Large intestine (tissue), 3 donors: ENCODE measurements at regions not wholly inside any gene's neighbourhood (a gene's known extent, or its start where the extent isn't known, plus 50 kb on each side); places are given as distances from the start of the nearest gene placed in this dataset.

Experiments used
- DNase-seq, 2 donors: peaks; one replicate each; pipeline versions ENCODE4 v3.0.0 to v3.0.0-alpha.2; 2013
- H3K27ac ChIP-seq: one replicate; pipeline ENCODE4 v1.5.1; 2013; ENCODE audit warnings: low read length
- H3K27me3 ChIP-seq: 2 replicates; pipeline ENCODE4 v1.6.1; 2013; ENCODE audit warnings: low read length; ENCODE audit not compliant: control insufficient read depth, insufficient read depth
- H3K36me3 ChIP-seq: 2 replicates; pipeline ENCODE4 v1.6.1; 2013; ENCODE audit warnings: low read length; ENCODE audit not compliant: control insufficient read depth, insufficient read depth
- H3K4me1 ChIP-seq: one replicate; pipeline ENCODE4 v1.6.1; 2013; ENCODE audit warnings: low read length; ENCODE audit not compliant: control insufficient read depth, insufficient read depth
- H3K4me3 ChIP-seq: one replicate; pipeline ENCODE4 v1.5.1; 2013; ENCODE audit warnings: low read length
- H3K9me3 ChIP-seq: one replicate; pipeline ENCODE4 v1.6.1; 2013; ENCODE audit warnings: mild to moderate bottlenecking, low read depth, low read length, moderate library complexity; ENCODE audit not compliant: control insufficient read depth
- WGBS: methylation state at CpG from one replicate; pipeline ENCODE4 v1.1.5; 2013; ENCODE audit warnings: low lambda C conversion rate; ENCODE audit not compliant: insufficient coverage; 5-methylcytosine and 5-hydroxymethylcytosine counted together

DNA sequence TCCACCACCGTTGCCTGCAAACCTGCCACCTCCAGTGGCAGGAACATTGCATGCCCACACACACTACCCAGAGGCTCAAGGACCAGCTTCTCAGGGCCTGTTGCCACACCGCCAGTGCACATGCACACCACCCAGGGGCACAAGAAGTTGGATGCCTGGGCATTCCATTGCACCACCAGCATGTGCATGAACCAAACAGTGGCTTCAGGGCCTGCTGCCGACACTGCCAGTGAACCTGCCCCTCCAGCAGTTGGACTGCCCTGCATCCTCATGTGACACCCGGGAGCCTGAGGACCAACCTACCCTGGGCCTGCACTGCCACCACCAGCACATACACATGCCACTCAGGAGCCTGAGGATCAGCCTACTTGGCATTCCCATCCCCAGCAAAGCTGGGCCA, 303.7 kb downstream of the KCNJ2 start:
- Histone ChIP-seq H3K4me3 (no peak overlapping the region), H3K9me3 (no peaks in the 10 kb centered on the region), H3K36me3 (no peaks in the 10 kb centered on the region), H3K27ac (no peak overlapping the region), H3K27me3 (no peaks in the 10 kb centered on the region), H3K4me1 (no peaks in the 10 kb centered on the region)
- DNase-seq = no peak
- WGBS = no CpG with 5 or more reads among the region's 4 CpGs

DNA sequence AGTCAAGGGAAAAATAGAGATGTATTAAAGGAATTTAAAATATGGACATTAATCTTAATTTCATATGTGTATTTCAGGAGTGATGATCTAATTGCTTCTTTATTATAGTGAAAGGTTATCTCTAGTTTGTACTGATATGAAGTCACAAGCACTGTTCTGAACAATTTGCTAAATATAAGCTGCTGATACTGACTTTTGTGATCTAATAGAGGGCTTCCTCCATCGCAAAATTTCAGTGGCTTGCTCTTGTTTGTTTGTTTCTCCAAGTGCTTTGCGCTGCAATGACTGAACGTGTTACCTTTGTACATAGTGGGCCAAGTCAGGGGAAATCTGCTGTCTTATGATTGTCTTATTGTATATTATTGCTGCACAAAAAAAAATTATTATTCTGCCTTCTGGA, 307.0 kb downstream of the KCNJ2 start:
- H3K4me3 ChIP-seq = no peak overlapping the region
- no peak for DNase-seq
- H3K36me3 ChIP-seq = no peaks in the 10 kb centered on the region
- H3K27ac ChIP-seq = no peak overlapping the region
- no peaks in the 10 kb centered on the region for H3K27me3 ChIP-seq
- no peaks in the 10 kb centered on the region for H3K9me3 ChIP-seq
- no CpG with 5 or more reads among the region's 3 CpGs for WGBS
- no peaks in the 10 kb centered on the region for H3K4me1 ChIP-seq

DNA sequence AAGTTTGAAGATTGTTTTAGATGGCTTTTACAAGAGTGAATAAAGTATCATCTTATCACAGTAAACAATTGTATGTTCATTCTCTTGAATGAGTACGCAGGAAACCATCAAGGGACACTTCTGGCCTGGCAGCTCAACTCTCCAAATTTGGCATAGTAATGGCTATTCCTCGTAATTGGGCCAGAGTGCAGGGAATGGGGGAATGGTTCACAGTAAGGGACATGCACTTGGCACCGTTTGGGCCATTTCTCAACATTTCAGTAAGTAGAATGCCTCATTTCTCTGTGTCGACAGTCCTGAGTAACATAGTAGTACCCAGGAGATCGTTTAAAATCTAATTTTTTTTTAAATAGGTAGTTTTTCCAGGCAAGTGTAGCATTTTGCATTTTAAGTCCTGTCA, 309.6 kb downstream of the KCNJ2 start:
- Histone ChIP-seq H3K27me3 (no peaks in the 10 kb centered on the region), H3K27ac (no peak overlapping the region), H3K9me3 (peaks cover 3% of the 10 kb centered on the region), H3K4me1 (no peaks in the 10 kb centered on the region), H3K4me3 (no peak overlapping the region), H3K36me3 (no peaks in the 10 kb centered on the region)
- no peak for DNase-seq
- WGBS = 93% methylated on average over 3 of the region's 5 CpGs

DNA sequence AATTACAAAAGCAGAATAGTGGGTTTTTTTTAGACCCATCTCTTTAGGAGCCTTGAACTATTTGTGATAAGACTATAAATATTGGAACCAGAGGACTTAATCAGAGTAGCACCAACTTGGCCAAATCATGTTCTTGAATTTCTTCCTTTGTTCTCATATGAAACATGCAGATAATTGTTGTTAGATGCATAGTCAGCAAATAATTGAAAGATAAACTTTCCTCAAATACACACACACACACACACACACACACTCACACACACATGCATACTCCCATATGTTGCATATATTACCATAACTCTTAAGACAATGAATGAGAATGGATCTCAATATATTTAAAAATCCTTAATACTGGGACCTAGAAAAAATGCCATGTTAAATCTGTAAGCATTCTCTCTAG, 310.4 kb downstream of the KCNJ2 start:
- H3K27ac ChIP-seq = no peak overlapping the region
- no peaks in the 10 kb centered on the region for H3K4me1 ChIP-seq
- H3K4me3 ChIP-seq = no peak overlapping the region
- H3K36me3 ChIP-seq = no peaks in the 10 kb centered on the region
- H3K9me3 ChIP-seq = peaks cover 5% of the 10 kb centered on the region
- no peaks in the 10 kb centered on the region for H3K27me3 ChIP-seq
- DNase-seq = no peak

DNA sequence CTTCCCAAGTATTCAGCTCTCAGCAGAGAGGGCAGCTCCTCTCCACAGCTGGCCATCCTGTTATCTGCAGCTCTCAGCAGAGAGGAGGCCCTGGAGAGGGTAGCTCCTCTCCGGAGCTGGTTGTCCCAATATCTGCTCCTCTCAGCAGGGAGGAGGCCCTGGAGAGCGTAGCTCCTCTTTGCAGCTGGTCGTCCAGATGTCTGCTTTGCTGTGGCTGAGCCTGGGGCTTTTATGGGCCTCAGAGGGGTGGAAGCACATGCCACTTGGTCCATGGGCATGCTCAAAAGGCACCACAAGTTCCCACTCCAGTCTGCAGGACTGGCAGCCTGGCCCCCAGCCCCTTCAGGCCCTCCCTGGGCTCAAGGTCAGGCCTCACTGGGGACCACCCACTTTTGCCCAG, 314.3 kb downstream of the KCNJ2 start:
- Histone ChIP-seq H3K4me1 (no peaks in the 10 kb centered on the region), H3K27ac (no peak overlapping the region), H3K9me3 (peaks cover 5% of the 10 kb centered on the region), H3K4me3 (no peak overlapping the region), H3K36me3 (no peaks in the 10 kb centered on the region), H3K27me3 (no peaks in the 10 kb centered on the region)
- no CpG with 5 or more reads among the region's 3 CpGs for WGBS
- no peak for DNase-seq

DNA sequence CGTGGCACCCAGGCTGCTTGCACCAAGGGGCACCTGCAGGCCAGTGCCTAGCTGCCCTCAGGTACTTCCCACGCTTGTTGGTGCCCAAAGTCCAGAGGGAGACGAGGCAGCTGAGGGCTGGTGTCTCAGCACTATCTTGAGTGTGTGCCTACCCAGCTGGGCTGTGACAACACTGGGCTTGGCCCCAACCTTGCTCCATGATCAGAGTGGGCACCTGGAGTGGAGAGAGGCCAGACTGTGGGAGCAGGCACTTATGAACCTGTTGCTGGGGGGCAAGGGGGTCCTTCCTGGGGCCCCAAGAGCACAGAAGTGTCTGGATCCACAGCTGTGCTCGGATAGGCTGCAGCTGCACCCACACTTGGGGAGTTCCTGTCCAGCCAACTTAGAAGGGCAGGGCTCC, 314.7 kb downstream of the KCNJ2 start:
- Histone ChIP-seq H3K36me3 (no peaks in the 10 kb centered on the region), H3K4me3 (no peak overlapping the region), H3K4me1 (no peaks in the 10 kb centered on the region), H3K27ac (no peak overlapping the region), H3K9me3 (peaks cover 5% of the 10 kb centered on the region), H3K27me3 (no peaks in the 10 kb centered on the region)
- WGBS = no CpG with 5 or more reads among the region's 4 CpGs
- no peak for DNase-seq

DNA sequence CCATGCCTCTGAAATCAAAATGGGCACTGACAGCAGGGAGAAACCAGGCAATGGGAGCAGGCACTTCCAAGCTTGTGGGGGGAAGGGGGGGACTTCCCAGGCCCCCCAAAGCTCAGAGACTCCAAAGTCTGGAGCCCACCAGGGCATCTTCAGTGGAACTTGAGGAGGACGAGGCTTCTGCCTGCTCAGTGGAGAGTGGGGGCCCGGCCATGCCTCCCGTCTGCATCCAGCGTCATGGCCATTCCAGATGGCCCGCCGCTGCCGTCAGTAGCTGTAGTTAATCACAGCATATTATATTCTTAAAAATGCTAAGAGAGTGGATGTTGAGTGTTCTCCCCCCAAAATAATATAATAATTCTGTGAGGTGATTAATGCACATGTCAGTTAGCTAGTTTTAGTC, 315.2 kb downstream of the KCNJ2 start:
- no CpG with 5 or more reads among the region's 7 CpGs for WGBS
- no peaks in the 10 kb centered on the region for H3K4me1 ChIP-seq
- H3K27me3 ChIP-seq = no peaks in the 10 kb centered on the region
- DNase-seq = no peak
- peaks cover 5% of the 10 kb centered on the region for H3K9me3 ChIP-seq
- no peak overlapping the region for H3K27ac ChIP-seq
- H3K36me3 ChIP-seq = no peaks in the 10 kb centered on the region
- no peak overlapping the region for H3K4me3 ChIP-seq

DNA sequence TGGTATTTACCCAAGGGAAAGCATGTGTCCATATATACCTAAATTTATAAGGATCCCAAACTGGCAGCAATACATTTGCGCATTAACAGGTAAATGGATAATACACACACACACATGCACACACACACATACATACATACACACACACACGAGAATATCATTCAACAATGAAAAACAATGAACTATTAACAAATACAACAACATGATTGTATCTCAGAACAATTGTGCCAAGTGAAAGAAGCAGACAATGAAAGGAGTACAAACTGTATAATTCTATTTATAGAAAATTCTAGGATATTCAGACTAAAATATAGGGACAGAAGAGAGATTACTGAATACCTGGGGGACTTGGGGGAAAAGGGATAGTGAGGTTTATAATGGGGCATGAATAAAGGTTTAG, 323.0 kb downstream of the KCNJ2 start:
- no peaks in the 10 kb centered on the region for H3K9me3 ChIP-seq
- no CpG with 5 or more reads among the region's 2 CpGs for WGBS
- H3K4me1 ChIP-seq = no peaks in the 10 kb centered on the region
- no peak overlapping the region for H3K27ac ChIP-seq
- no peaks in the 10 kb centered on the region for H3K27me3 ChIP-seq
- no peaks in the 10 kb centered on the region for H3K36me3 ChIP-seq
- DNase-seq = no peak
- no peak overlapping the region for H3K4me3 ChIP-seq

DNA sequence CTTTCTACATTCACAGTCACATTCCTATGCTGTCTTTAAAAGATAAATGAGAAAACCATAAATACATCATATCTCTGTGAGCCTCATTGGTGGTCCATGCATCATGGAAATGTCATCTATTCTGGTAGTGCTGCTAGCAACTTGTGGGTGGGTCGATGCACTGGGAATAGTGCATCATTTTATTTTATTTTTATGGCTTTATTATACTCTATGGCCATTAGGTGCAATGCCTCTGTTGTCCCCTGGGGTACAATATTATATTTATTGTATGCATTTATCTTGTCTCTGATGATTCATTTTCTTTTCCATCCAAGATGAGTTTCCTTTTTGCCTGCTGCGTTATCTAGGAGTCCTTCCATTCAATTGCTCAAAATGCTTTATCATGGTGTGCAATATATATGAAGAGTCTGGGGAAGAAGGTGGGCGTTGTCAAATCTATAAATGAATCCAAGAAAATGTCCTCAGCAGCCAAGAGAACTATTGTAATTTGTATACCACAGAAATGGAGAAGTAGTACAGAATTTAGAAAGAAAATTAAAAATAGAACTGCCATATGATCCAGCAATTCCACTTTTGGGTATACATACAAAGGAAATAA, 324.0 kb downstream of the KCNJ2 start:
- WGBS = 100% methylated on average over 2 of the region's 3 CpGs
- H3K4me1 ChIP-seq = no peaks in the 10 kb centered on the region
- no peaks in the 10 kb centered on the region for H3K27me3 ChIP-seq
- no peak for DNase-seq
- H3K36me3 ChIP-seq = no peaks in the 10 kb centered on the region
- no peaks in the 10 kb centered on the region for H3K9me3 ChIP-seq
- no peak overlapping the region for H3K27ac ChIP-seq
- H3K4me3 ChIP-seq = no peak overlapping the region

DNA sequence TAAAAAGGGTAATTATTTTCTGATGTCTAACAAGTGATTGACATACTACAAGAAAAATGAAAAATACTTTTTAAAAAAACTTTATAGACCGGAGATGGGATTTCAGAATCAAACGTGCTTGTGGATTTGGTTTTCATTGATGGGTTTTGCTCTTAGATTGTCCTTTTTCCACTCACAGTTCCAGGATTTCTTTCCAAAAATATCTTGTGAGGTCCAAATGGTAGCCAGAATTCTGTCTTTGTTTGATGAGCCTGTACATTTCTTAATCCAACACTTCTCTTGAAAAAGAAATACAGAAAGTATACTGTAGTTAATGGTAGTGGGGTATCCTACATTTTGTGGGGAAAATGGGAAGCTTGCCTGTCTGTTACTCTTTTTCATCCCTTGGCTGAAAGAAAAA, 329.3 kb downstream of the KCNJ2 start:
- H3K4me1 ChIP-seq = no peaks in the 10 kb centered on the region

DNA sequence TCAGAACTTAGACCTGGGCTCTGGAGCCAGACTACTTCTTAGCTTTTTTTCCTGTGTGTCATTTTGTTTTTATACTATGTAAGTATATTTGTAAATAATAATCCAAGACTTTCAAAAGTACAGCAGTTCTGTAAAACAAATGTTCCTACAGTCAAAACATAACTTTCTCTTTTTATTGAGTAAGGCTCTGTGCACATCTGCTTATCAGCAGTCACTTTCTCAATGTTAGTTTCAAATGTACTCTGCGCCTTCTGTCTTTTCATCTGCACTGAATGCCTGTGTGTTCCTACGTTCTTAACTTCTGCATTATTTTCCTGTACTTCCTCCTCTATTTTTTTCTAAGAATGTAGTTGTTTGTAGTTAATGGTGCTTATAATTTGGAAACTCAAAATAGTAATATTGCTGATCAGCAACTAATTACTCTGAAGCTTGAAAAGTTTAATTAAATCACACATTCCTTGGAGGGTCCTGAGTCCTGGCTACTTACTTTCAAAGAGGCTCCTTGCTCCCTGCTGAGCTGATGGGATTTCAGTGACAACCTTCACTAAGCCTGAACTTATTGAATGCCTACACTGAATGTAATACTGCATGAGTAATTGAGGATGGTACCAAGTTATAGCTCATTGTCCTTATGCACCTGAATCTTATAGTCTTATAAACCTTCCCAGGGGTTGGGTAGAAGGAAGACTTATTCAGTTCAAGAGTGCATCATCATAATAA, 329.9 kb downstream of the KCNJ2 start:
- Histone ChIP-seq H3K4me3 (no peak overlapping the region), H3K36me3 (no peaks in the 10 kb centered on the region), H3K4me1 (no peaks in the 10 kb centered on the region), H3K27me3 (no peaks in the 10 kb centered on the region), H3K9me3 (no peaks in the 10 kb centered on the region), H3K27ac (no peak overlapping the region)
- no CpG with 5 or more reads among the region's 2 CpGs for WGBS
- DNase-seq = no peak

More for the DNA sequence above, 329.3 kb downstream of the KCNJ2 start:
- 74% methylated on average over 2 of the region's 2 CpGs for WGBS
- no peak overlapping the region for H3K27ac ChIP-seq
- H3K9me3 ChIP-seq = no peaks in the 10 kb centered on the region
- H3K36me3 ChIP-seq = no peaks in the 10 kb centered on the region
- no peak for DNase-seq
- no peak overlapping the region for H3K4me3 ChIP-seq
- H3K27me3 ChIP-seq = no peaks in the 10 kb centered on the region
